IgD-negative memory B cell (primary cell): ENCODE measurements at regions not wholly inside any gene's neighbourhood (a gene's known extent, or its start where the extent isn't known, plus 50 kb on each side); places are given as distances from the start of the nearest gene placed in this dataset.

Experiments
- H3K27ac Mint-ChIP-seq, 3 donors: one replicate each; pipeline ENCODE4 v1.8.0; 2020 to 2022; ENCODE audit warnings: mild to moderate bottlenecking in 3 of 3, mixed read lengths in 3 of 3, moderate library complexity in 1 of 3
- H3K27me3 Mint-ChIP-seq: one replicate; pipeline ENCODE4 v1.8.0; 2021; ENCODE audit warnings: mixed read lengths
- H3K36me3 Mint-ChIP-seq: one replicate; pipeline ENCODE4 v1.8.0; 2020; ENCODE audit warnings: mild to moderate bottlenecking, mixed read lengths
- H3K4me1 Mint-ChIP-seq, 3 donors: one replicate each; pipeline ENCODE4 v1.8.0; 2020 to 2022; ENCODE audit warnings: mixed read lengths in 3 of 3, mild to moderate bottlenecking in 1 of 3
- H3K4me3 Mint-ChIP-seq, 4 donors: one replicate each; pipeline ENCODE4 v1.8.0; 2020 to 2022; ENCODE audit warnings: mild to moderate bottlenecking in 4 of 4, mixed read lengths in 4 of 4, moderate library complexity in 3 of 4
- H3K9me3 Mint-ChIP-seq, 3 donors: one replicate each; pipeline ENCODE4 v1.8.0; 2020 to 2021; ENCODE audit warnings: mixed read lengths in 3 of 3, mild to moderate bottlenecking in 1 of 3

DNA sequence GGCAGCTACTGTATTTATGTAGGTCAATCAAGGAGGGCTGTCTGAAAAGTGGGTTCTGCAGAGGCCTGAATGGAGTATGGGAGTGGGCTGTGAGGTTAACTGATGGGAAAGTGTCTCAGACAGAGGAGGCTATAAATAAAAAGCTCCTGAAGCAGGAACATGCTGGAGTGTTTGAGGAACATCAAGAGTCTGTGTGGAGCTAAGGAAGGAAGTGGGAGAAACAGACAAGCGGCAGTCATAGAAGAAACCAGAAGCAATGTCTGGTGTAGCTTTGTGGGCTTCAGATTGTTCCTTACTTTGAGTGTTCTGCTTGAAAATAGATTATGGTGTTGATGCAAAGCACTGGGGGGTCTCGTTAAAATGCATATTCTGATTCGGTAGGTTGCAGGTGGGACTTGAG, 101.5 kb upstream of the OGFRL1 start:
- no peaks in the 10 kb centered on the region for H3K4me1 Mint-ChIP-seq
- no peak overlapping the region for H3K27ac Mint-ChIP-seq
- H3K9me3 Mint-ChIP-seq = no peaks in the 10 kb centered on the region
- H3K36me3 Mint-ChIP-seq = no peaks in the 10 kb centered on the region
- peak overlapping the region in 1 of 4 donors; percentile 7 for H3K4me3 Mint-ChIP-seq
- H3K27me3 Mint-ChIP-seq = peaks cover 5% of the 10 kb centered on the region

DNA sequence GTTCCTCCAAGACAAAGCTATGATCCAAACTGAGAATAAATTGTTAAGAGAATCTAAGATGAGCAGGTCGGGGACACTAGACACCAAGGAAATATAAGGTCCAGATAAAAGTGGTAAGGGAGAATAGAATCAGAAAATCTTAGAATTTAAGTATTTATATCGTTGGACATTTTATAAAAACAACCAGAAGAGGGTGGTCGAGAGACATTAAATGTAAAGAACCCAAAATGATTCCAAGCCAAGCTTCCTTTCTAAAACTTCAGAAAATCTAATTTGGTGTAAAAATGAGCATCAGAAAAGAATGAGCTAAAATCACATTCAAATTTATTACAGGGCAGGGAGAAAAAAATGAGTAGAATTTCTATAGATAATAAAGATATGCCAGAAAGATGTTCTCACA, 97.8 kb upstream of the OGFRL1 start:
- Mint-ChIP-seq H3K27me3 (peaks cover 2% of the 10 kb centered on the region), H3K4me1 (no peaks in the 10 kb centered on the region), H3K27ac (no peak overlapping the region), H3K36me3 (no peaks in the 10 kb centered on the region), H3K4me3 (no peak overlapping the region), H3K9me3 (no peaks in the 10 kb centered on the region)

DNA sequence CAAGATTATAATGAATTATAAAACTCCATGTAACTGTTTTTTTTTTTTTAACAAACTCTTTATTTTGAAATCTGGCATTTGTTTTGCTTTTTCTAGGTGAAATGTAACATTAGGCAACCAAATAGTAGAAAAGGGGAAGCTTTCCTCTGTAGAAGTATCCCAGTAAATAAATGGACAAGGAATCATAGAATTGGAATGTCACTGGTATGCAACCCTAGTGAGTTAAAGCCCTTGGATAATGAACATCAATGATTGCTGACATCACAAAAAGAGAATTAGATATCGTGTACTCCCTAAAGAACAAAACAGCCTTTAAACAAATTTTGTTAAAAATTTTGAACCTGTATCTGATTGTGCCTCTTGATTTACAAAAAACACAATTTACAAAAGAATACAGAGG, 93.9 kb upstream of the OGFRL1 start:
- Mint-ChIP-seq H3K4me3 (no peak overlapping the region), H3K9me3 (no peaks in the 10 kb centered on the region), H3K4me1 (no peaks in the 10 kb centered on the region), H3K27me3 (no peaks in the 10 kb centered on the region), H3K27ac (no peak overlapping the region), H3K36me3 (peaks cover 2% of the 10 kb centered on the region)

- H3K4me3 Mint-ChIP-seq = no peak overlapping the region
- H3K4me1 Mint-ChIP-seq = no peaks in the 10 kb centered on the region
- H3K27me3 Mint-ChIP-seq = no peaks in the 10 kb centered on the region
- H3K9me3 Mint-ChIP-seq = peaks cover 0 to 3% (median 2%) of the 10 kb centered on the region in 3 donors
- no peak overlapping the region for H3K27ac Mint-ChIP-seq
- peaks cover 2% of the 10 kb centered on the region for H3K36me3 Mint-ChIP-seq
Observed at GRCh38 chr6:71197267-71197666, 91.3 kb upstream of the OGFRL1 start.

- Mint-ChIP-seq H3K27ac (no peak overlapping the region), H3K4me3 (no peak overlapping the region), H3K36me3 (peaks cover 2% of the 10 kb centered on the region), H3K9me3 (peaks cover 0 to 3% (median 2%) of the 10 kb centered on the region in 3 donors), H3K27me3 (no peaks in the 10 kb centered on the region), H3K4me1 (no peaks in the 10 kb centered on the region)
Observed at GRCh38 chr6:71197780-71198179, 90.8 kb upstream of the OGFRL1 start.

GRCh38 chr6:71198908-71199307, 89.7 kb upstream of the OGFRL1 start:
- Mint-ChIP-seq H3K9me3 (peaks cover 1 to 3% (median 2%) of the 10 kb centered on the region in 3 donors), H3K4me1 (no peaks in the 10 kb centered on the region), H3K27me3 (peaks cover 2% of the 10 kb centered on the region), H3K36me3 (peaks cover 5% of the 10 kb centered on the region), H3K27ac (no peak overlapping the region), H3K4me3 (no peak overlapping the region)

GRCh38 chr6:71199736-71200135, 88.9 kb upstream of the OGFRL1 start:
- H3K4me3 Mint-ChIP-seq = no peak overlapping the region
- H3K36me3 Mint-ChIP-seq = peaks cover 5% of the 10 kb centered on the region
- H3K27ac Mint-ChIP-seq = no peak overlapping the region
- H3K4me1 Mint-ChIP-seq = no peaks in the 10 kb centered on the region
- H3K27me3 Mint-ChIP-seq = peaks cover 3% of the 10 kb centered on the region
- peaks cover 1 to 3% (median 2%) of the 10 kb centered on the region in 3 donors for H3K9me3 Mint-ChIP-seq

GRCh38 chr6:71203206-71203605, 85.4 kb upstream of the OGFRL1 start:
- Mint-ChIP-seq H3K4me3 (no peak overlapping the region), H3K27ac (no peak overlapping the region), H3K27me3 (peaks cover 5% of the 10 kb centered on the region), H3K4me1 (no peaks in the 10 kb centered on the region), H3K9me3 (peaks cover 1 to 3% (median 2%) of the 10 kb centered on the region in 3 donors), H3K36me3 (peaks cover 5% of the 10 kb centered on the region)

DNA sequence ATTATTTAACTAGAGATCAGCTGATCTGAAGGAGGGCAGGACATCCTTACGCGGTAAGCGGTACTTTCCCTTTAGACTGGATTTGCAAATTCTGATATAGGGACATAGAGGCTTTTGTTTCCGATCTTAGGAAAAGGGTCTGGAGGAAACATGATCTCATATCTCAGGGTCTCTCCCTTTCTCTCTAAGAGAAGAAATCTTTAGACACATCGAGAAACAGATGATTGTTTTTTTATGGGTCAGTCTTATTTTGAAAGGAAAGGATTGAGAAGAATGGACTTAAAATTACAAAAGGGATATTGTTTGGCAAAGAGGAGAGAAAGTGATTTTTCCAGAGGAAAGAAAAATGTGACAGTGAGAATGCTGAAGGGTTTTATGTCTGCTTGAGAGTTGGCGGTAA, 83.9 kb upstream of the OGFRL1 start:
- no peak overlapping the region for H3K27ac Mint-ChIP-seq

DNA sequence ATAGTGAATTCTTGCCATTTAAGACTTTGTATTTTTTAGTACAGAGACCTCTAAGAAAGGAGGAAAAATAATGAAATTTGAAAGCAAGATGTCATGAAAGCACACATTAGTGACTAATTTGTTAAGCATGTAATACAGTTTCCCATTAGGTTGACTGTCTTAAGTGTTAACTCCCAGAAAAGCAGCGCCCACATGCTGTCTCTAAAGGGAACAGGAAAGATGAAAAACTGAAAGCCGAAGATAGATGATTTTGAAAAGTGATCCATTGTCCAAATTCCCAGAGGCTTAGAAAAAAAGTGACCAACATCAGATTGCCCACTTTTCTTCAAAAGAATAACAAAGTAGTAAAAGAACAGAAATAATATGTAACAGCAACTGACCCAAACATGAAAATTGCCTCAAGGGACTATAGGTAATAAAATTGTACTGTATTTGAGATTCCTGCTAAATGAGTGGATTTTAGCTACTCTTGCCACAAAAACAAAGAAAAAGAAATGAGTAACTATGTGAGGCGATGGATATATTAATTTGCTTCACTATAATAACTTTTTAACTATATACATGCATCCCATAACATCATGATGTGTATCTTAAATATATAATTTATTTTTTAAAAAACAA, 83.2 kb upstream of the OGFRL1 start:
- H3K4me1 Mint-ChIP-seq = no peaks in the 10 kb centered on the region
- H3K9me3 Mint-ChIP-seq = peaks cover 1 to 3% (median 2%) of the 10 kb centered on the region in 3 donors
- peaks cover 3% of the 10 kb centered on the region for H3K36me3 Mint-ChIP-seq
- H3K27me3 Mint-ChIP-seq = peaks cover 5% of the 10 kb centered on the region
- no peak overlapping the region for H3K27ac Mint-ChIP-seq
- no peak overlapping the region for H3K4me3 Mint-ChIP-seq

More for the DNA sequence above, 83.9 kb upstream of the OGFRL1 start:
- H3K27me3 Mint-ChIP-seq = peaks cover 5% of the 10 kb centered on the region
- peaks cover 3% of the 10 kb centered on the region for H3K36me3 Mint-ChIP-seq
- H3K9me3 Mint-ChIP-seq = peaks cover 1 to 3% (median 2%) of the 10 kb centered on the region in 3 donors
- H3K4me1 Mint-ChIP-seq = no peaks in the 10 kb centered on the region
- H3K4me3 Mint-ChIP-seq = no peak overlapping the region

- Mint-ChIP-seq H3K4me1 (no peaks in the 10 kb centered on the region), H3K36me3 (peaks cover 3% of the 10 kb centered on the region), H3K27me3 (peaks cover 5% of the 10 kb centered on the region), H3K9me3 (peaks cover 0 to 1% (median 0%) of the 10 kb centered on the region in 3 donors), H3K27ac (no peak overlapping the region), H3K4me3 (no peak overlapping the region)
Observed at GRCh38 chr6:71206089-71206488, 82.5 kb upstream of the OGFRL1 start.

DNA sequence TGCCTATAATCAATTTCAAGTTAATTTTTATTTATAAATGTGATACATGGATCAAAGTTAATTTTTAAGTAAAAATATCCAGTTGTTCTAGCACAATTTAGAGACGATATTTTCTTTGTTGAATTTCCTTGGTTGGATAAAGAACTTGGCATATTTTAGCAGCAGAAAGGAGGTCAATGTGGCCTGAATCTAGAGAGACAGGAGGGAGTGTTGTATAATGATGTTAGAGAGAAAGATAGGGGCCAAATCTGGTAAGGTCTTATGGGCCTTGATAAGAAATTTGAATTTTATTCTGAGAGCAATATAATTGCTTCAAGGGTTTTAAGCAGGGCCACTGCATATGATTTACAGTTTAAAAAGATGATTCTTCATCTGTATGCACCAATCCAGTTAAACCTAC, 79.4 kb upstream of the OGFRL1 start:
- no peaks in the 10 kb centered on the region for H3K4me1 Mint-ChIP-seq
- no peaks in the 10 kb centered on the region for H3K9me3 Mint-ChIP-seq
- no peak overlapping the region for H3K27ac Mint-ChIP-seq
- no peaks in the 10 kb centered on the region for H3K36me3 Mint-ChIP-seq
- no peak overlapping the region for H3K4me3 Mint-ChIP-seq
- H3K27me3 Mint-ChIP-seq = peaks cover 4% of the 10 kb centered on the region

DNA sequence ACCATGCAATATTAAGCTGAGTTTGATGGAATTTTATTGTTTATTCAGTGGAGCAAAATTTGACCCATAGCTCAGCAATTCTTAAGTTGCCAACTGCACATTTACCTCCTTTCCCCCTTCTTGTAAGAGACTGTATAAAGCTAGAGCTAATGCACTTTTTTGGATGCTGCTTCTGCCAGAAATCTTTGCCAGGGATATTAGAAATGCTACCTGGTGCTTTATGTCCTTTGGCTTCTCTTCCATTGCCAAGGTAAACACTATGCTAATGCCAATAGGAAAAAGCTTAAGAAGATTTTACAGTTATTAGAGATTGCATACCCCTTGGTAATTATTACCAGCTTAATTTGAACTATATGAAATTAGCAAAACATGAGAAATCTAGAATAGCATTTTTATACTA, 79.0 kb upstream of the OGFRL1 start:
- H3K36me3 Mint-ChIP-seq = no peaks in the 10 kb centered on the region
- peaks cover 4% of the 10 kb centered on the region for H3K27me3 Mint-ChIP-seq
- H3K4me1 Mint-ChIP-seq = no peaks in the 10 kb centered on the region
- H3K4me3 Mint-ChIP-seq = no peak overlapping the region
- H3K9me3 Mint-ChIP-seq = no peaks in the 10 kb centered on the region
- no peak overlapping the region for H3K27ac Mint-ChIP-seq

DNA sequence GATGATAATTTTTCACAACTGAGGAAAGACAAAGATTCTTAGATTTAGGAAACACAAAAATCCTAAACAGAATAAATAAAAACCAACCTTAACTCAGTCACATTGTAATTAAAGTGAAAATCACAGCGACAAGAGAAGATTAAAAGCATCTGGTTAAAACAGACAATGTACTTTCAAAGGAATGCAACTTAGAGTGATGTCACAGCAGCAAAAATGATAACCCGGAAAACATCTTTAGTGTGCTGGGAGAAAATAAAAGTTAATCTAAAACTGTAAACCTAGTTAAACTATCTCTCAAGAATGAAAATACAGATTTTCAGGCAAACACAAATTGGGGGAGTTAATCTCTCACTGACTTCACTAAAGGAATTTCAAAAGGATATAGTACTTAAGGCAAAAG, 76.8 kb upstream of the OGFRL1 start:
- Mint-ChIP-seq H3K4me1 (no peaks in the 10 kb centered on the region), H3K9me3 (no peaks in the 10 kb centered on the region), H3K27ac (no peak overlapping the region), H3K36me3 (no peaks in the 10 kb centered on the region), H3K27me3 (peaks cover 2% of the 10 kb centered on the region), H3K4me3 (no peak overlapping the region)

GRCh38 chr6:71220466-71220865, 68.1 kb upstream of the OGFRL1 start:
- no peak overlapping the region for H3K4me3 Mint-ChIP-seq
- H3K36me3 Mint-ChIP-seq = no peaks in the 10 kb centered on the region

DNA sequence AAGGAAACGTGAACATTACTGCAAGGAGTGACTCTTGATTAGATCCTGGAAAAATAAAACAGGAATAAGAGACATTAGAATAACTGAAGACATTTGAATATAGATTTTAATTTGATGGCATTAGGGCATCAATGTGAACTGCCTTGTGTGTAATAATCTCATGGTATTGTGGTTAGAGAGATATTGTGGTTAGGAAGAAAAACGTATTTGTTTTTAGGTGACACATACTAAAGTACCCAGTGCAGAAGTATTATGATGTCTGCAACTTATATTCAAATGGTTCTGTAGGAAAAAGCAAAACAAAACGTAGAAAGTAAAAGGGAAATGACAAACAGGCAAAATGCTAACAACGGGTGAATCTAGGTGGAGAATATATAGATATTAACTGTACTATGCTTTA, 65.9 kb upstream of the OGFRL1 start:
- no peaks in the 10 kb centered on the region for H3K36me3 Mint-ChIP-seq
- no peak overlapping the region for H3K27ac Mint-ChIP-seq

More at GRCh38 chr6:71220466-71220865, 68.1 kb upstream of the OGFRL1 start:
- Mint-ChIP-seq H3K27ac (no peak overlapping the region), H3K4me1 (no peaks in the 10 kb centered on the region), H3K27me3 (no peaks in the 10 kb centered on the region), H3K9me3 (no peaks in the 10 kb centered on the region)

More for the DNA sequence above, 65.9 kb upstream of the OGFRL1 start:
- peaks cover 0 to 5% (median 0%) of the 10 kb centered on the region in 3 donors for H3K4me1 Mint-ChIP-seq
- no peaks in the 10 kb centered on the region for H3K27me3 Mint-ChIP-seq
- H3K4me3 Mint-ChIP-seq = no peak overlapping the region
- H3K9me3 Mint-ChIP-seq = no peaks in the 10 kb centered on the region
